Spleen (tissue), 7 donors: ENCODE measurements at regions not wholly inside any gene's neighbourhood (a gene's known extent, or its start where the extent isn't known, plus 50 kb on each side); places are given as distances from the start of the nearest gene placed in this dataset.

Source experiments
- POLR2A ChIP-seq, 3 donors: fragments of 450-650 bp; IDR thresholded peaks; one replicate each; pipeline ENCODE4 v1.5.1; 2017; ENCODE audit warnings: antibody characterized with exemption in 3 of 3, mild to moderate bottlenecking in 1 of 3
- POLR2AphosphoS5 ChIP-seq, 3 donors: sonication (generic); formaldehyde crosslinking; IDR thresholded peaks; one replicate each; pipeline ENCODE4 v1.5.1; 2017; ENCODE audit warnings: antibody characterized with exemption in 3 of 3
- TF ChIP-seq, protein P1 (sequence below), 11 experiments: fragments of 200-600 bp in 7 of 11; fragments of 450-650 bp in 4 of 11; sonication (generic) in 4 of 11; IDR thresholded peaks in 8 of 11; conservative IDR thresholded peaks in 3 of 11; 1 replicate in 7 of 11; 2 replicates in 4 of 11; pipeline versions ENCODE4 v1.4.0 to v1.8.0; 2016 to 2021; ENCODE audit warnings: antibody characterized with exemption in 11 of 11, inconsistent platforms in 4 of 11, mild to moderate bottlenecking in 1 of 11
- donor health status: DM: no; HTN: no; CAD: no; lungs with moderate emphysema.
- donor health status: DM: no; HTN: no; CAD: no.
- donor health status: DM: no; HTN: no; CAD: no.

DNA sequence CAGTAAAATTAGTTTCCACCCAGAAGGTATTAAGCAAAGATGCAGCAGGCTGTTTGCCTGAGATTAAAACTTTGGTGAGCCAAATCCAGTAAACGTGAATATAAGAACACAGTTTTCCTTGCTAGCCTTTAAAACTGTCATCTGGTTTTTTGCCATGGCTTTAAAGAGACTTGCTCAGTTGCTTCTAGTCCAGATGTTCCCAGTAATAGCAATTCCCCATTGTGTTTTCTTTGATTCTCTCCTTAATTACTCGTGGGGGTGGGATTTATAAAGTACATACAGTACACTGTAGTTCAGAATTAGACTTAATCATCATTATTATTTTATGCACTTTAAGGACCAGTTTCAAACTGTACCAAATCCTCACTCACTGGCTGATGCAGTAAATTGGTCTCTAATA lies 303.5 kb upstream of the ZNF804A start:
- TF ChIP-seq POLR2A (IDR thresholded peaks at IDR 0.05) = no peak
- TF ChIP-seq, protein P1, sequence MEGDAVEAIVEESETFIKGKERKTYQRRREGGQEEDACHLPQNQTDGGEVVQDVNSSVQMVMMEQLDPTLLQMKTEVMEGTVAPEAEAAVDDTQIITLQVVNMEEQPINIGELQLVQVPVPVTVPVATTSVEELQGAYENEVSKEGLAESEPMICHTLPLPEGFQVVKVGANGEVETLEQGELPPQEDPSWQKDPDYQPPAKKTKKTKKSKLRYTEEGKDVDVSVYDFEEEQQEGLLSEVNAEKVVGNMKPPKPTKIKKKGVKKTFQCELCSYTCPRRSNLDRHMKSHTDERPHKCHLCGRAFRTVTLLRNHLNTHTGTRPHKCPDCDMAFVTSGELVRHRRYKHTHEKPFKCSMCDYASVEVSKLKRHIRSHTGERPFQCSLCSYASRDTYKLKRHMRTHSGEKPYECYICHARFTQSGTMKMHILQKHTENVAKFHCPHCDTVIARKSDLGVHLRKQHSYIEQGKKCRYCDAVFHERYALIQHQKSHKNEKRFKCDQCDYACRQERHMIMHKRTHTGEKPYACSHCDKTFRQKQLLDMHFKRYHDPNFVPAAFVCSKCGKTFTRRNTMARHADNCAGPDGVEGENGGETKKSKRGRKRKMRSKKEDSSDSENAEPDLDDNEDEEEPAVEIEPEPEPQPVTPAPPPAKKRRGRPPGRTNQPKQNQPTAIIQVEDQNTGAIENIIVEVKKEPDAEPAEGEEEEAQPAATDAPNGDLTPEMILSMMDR (IDR thresholded peaks at IDR 0.05 in 8 of 11, conservative IDR thresholded peaks at IDR 0.05 in 3 of 11) = no peak
- no peak for TF ChIP-seq POLR2AphosphoS5 (IDR thresholded peaks at IDR 0.05)
